ENCODE measurements at regions not wholly inside any gene's neighbourhood (a gene's known extent, or its start where the extent isn't known, plus 50 kb on each side); places are given as distances from the start of the nearest gene placed in this dataset.

GRCh38 chr16:5635331-5635730 lies 537.7 kb upstream of the EEF2KMT start:
- in situ Hi-C loops (cut with MboI; ENCODE audit: low sequenced_read_pairs) (no loop called here), dilution Hi-C loops (cut with HindIII; ENCODE audit: low sequenced_read_pairs, unreplicated experiment) (no loop called here), intact Hi-C loops (cut with micrococcal nuclease) (no loop called here)
- H2BK15ac ChIP-seq (ENCODE audit: low read depth, low read length) = no peak overlapping the region
- H3K18ac ChIP-seq (ENCODE audit: low read depth, low read length) = no peak overlapping the region
- no peaks in the 10 kb centered on the region for H3K79me1 ChIP-seq (ENCODE audit: low read depth in 1 of 2, low read length in 2 of 2)
- H3K56ac ChIP-seq (ENCODE audit: extremely low read depth, insufficient read depth, low read length) = no peak overlapping the region
- no peak overlapping the region for H2BK5ac ChIP-seq (ENCODE audit: low read depth, low read length, poor library complexity, severe bottlenecking)
- WGBS, 2 experiments (ENCODE audit: extremely low coverage in 2 of 2, insufficient read length in 1 of 2) = no CpG with 5 or more reads among the region's 2 CpGs
- no peak overlapping the region for H2AFZ ChIP-seq (replicated peaks; ENCODE audit: low read length, poor library complexity)
- H2AK5ac ChIP-seq (ENCODE audit: low read depth, low read length) = no peak overlapping the region
- H3K4ac ChIP-seq (ENCODE audit: low read depth, low read length) = no peak overlapping the region
- ATAC-seq (ENCODE audit: low read depth) (no peak), DNase-seq (no peak)
- H3K4me1 ChIP-seq (ENCODE audit: control insufficient read depth, insufficient read depth, low read length) = no peaks in the 10 kb centered on the region
- no peaks in the 10 kb centered on the region for H4K20me1 ChIP-seq (ENCODE audit: insufficient read depth, low read length)
- ChIA-PET CTCF (no interaction called here), POLR2A (ENCODE audit: unreplicated experiment) (no interaction called here)
- no peaks in the 10 kb centered on the region for H3K27me3 ChIP-seq (ENCODE audit: control insufficient read depth, insufficient read depth, low read length)
- no peak overlapping the region for H3K27ac ChIP-seq (ENCODE audit: insufficient read depth, low read length)
- H2BK120ac ChIP-seq (ENCODE audit: low read depth, low read length) = no peak overlapping the region
- H3K23ac ChIP-seq (ENCODE audit: low read depth, low read length) = no peak overlapping the region
- H4K8ac ChIP-seq (ENCODE audit: low read depth in 2 of 2, low read length in 2 of 2) = no peak overlapping the region
- H3K9me1 ChIP-seq (ENCODE audit: insufficient read depth, low read length) = no peaks in the 10 kb centered on the region
- TF ChIP-seq, protein P1, sequence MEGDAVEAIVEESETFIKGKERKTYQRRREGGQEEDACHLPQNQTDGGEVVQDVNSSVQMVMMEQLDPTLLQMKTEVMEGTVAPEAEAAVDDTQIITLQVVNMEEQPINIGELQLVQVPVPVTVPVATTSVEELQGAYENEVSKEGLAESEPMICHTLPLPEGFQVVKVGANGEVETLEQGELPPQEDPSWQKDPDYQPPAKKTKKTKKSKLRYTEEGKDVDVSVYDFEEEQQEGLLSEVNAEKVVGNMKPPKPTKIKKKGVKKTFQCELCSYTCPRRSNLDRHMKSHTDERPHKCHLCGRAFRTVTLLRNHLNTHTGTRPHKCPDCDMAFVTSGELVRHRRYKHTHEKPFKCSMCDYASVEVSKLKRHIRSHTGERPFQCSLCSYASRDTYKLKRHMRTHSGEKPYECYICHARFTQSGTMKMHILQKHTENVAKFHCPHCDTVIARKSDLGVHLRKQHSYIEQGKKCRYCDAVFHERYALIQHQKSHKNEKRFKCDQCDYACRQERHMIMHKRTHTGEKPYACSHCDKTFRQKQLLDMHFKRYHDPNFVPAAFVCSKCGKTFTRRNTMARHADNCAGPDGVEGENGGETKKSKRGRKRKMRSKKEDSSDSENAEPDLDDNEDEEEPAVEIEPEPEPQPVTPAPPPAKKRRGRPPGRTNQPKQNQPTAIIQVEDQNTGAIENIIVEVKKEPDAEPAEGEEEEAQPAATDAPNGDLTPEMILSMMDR (conservative IDR thresholded peaks at IDR 0.05; ENCODE audit: low read depth, low read length) = no peak
- no peak for TF ChIP-seq CHD1 (IDR thresholded peaks at IDR 0.05; ENCODE audit: low read depth, low read length)
- no peak for TF ChIP-seq MAFK (IDR thresholded peaks at IDR 0.05; ENCODE audit: low read depth, low read length)
- TF ChIP-seq SMC3 (IDR thresholded peaks at IDR 0.05; ENCODE audit: low read depth, low read length) = no peak
- TF ChIP-seq BHLHE40 (IDR thresholded peaks at IDR 0.05; ENCODE audit: low read depth, low read length) = no peak
- no peak for TF ChIP-seq RFX5 (IDR thresholded peaks at IDR 0.05; ENCODE audit: low read depth, low read length)
- no peak for TF ChIP-seq CEBPB (IDR thresholded peaks at IDR 0.05; ENCODE audit: low read depth, low read length)
- no peak for TF ChIP-seq MAZ (IDR thresholded peaks at IDR 0.05; ENCODE audit: borderline replicate concordance, low read depth, low read length)
- no peak overlapping the region for H4K91ac ChIP-seq (ENCODE audit: insufficient read depth, low read depth, low read length)
- no peak overlapping the region for H3K4me3 ChIP-seq (ENCODE audit: insufficient read depth, low read depth, low read length)
- H2BK20ac ChIP-seq (ENCODE audit: low read depth, low read length) = no peak overlapping the region
- H4K5ac ChIP-seq (ENCODE audit: low read depth, low read length) = no peak overlapping the region
- H3K9ac ChIP-seq (ENCODE audit: low read depth, low read length) = no peak overlapping the region
- no peak overlapping the region for H2AK9ac ChIP-seq (replicated peaks; ENCODE audit: low read depth, low read length, poor library complexity)
- no peaks in the 10 kb centered on the region for H3K36me3 ChIP-seq (ENCODE audit: control insufficient read depth, insufficient read depth, low read length)
- peaks cover 14% of the 10 kb centered on the region for H3K9me3 ChIP-seq (ENCODE audit: control insufficient read depth, insufficient read depth, low read length)
- H3K14ac ChIP-seq (replicated peaks; ENCODE audit: low read depth, low read length) = no peak overlapping the region
- BruUV-seq (replicated peaks) = no TSS peak
- no peak overlapping the region for H3K4me2 ChIP-seq (ENCODE audit: low read depth, low read length)
